Ovary (tissue), 7 donors: ENCODE measurements at regions not wholly inside any gene's neighbourhood (a gene's known extent, or its start where the extent isn't known, plus 50 kb on each side); places are given as distances from the start of the nearest gene placed in this dataset.

Experiments used
- DNase-seq, 5 donors: peaks; one replicate each; pipeline ENCODE4 v3.0.0-alpha.2; 2019 to 2020
- H3K27ac ChIP-seq, 2 donors: fragments of 200-600 bp; one replicate each; pipeline versions ENCODE4 v1.5.1 to v1.8.0; 2019 to 2022
- H3K27me3 ChIP-seq: fragments of 200-600 bp; one replicate; pipeline ENCODE4 v1.8.0; 2022
- H3K36me3 ChIP-seq: fragments of 200-600 bp; sonication (generic); one replicate; pipeline ENCODE4 v1.5.1; 2019
- H3K4me1 ChIP-seq: one replicate; pipeline ENCODE4 v1.8.1; 2013; ENCODE audit warnings: mild to moderate bottlenecking, moderate library complexity; ENCODE audit not compliant: insufficient read depth
- H3K4me3 ChIP-seq: fragments of 200-600 bp; sonication (generic); one replicate; pipeline ENCODE4 v1.5.1; 2017
- H3K9me3 ChIP-seq, 2 donors: fragments of 200-600 bp in 1 of 2; sonication (generic) in 1 of 2; one replicate each; pipeline versions ENCODE4 v1.5.1 to v1.8.1; 2013 to 2019; ENCODE audit warnings: mild to moderate bottlenecking in 1 of 2, moderate library complexity in 1 of 2
- EP300 ChIP-seq: sonication (generic); formaldehyde crosslinking; IDR thresholded peaks from one replicate; pipeline ENCODE4 v1.6.1; 2017; ENCODE audit warnings: antibody characterized with exemption
- POLR2A ChIP-seq: fragments of 450-650 bp; IDR thresholded peaks from one replicate; pipeline ENCODE4 v1.6.1; 2017; ENCODE audit warnings: antibody characterized with exemption, mild to moderate bottlenecking, moderate library complexity
- whole genome bisulfite sequencing, 3 donors: extraction: QIAGEN DNeasy Blood & Tissue Kit in 1 of 3; methylation state at CpG; one replicate each; pipeline versions ENCODE4 v1.1.5 to v1.1.7; 2013 to 2017; 5-methylcytosine and 5-hydroxymethylcytosine counted together
- intact Hi-C, 4 donors: fragments of 100-400 bp; cut with DNase I; formaldehyde crosslinking; loops; one replicate each; pipeline versions ENCODE4 v1.11.0 to v1.15.1; 2022 to 2023
- TF ChIP-seq, protein P1 (sequence below), 3 donors: fragments of 450-650 bp in 2 of 3; fragments of 200-600 bp in 1 of 3; IDR thresholded peaks; one replicate each; pipeline versions ENCODE4 v1.5.1 to v1.8.0; 2016 to 2022; ENCODE audit warnings: antibody characterized with exemption in 3 of 3, mild to moderate bottlenecking in 1 of 3
- donor health status: DM: no; HTN: no; CAD: no; lungs with moderate emphysema.
- donor health status: DM: no; HTN: no; CAD: no.
- donor health status: Bipolar disorder and iron deficiency.
- donor health status: DM: no; HTN: no; CAD: no.
- donor health status: DM: yes; HTN: yes; CAD: no.

DNA sequence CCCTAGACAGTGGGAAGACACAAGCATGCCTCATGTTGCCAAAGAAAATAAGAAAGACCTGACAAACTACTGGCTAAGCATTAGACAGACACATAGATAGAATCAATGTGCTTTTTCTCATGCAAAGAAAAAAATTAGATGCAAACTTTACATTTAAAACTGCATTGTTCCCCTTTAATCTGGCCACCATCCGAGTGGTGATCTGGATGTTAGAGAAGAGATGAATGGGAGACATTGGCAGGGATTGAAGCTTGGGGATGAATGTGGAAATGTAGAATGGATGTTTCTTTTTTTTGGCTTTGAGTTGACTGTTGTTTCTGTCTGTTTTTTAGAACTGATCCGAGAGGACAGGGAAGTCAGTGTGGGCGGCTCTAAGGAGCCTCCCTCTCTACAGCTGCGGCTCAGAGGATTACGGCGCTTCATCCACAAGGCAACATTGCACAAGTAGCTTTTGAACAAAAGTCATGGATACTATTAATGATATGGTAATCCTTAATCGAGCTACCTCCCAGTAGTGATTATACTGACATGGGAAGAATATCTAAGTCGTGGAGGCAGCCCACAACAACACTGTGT is 53.0 kb downstream of the HELT start:
- Histone ChIP-seq H3K9me3 (no peaks in the 10 kb centered on the region), H3K27ac (peak overlapping the region in 1 of 2 donors; percentile 32), H3K36me3 (no peaks in the 10 kb centered on the region), H3K4me3 (no peak overlapping the region), H3K4me1 (peaks cover 2% of the 10 kb centered on the region), H3K27me3 (no peaks in the 10 kb centered on the region)
- TF ChIP-seq, protein P1, sequence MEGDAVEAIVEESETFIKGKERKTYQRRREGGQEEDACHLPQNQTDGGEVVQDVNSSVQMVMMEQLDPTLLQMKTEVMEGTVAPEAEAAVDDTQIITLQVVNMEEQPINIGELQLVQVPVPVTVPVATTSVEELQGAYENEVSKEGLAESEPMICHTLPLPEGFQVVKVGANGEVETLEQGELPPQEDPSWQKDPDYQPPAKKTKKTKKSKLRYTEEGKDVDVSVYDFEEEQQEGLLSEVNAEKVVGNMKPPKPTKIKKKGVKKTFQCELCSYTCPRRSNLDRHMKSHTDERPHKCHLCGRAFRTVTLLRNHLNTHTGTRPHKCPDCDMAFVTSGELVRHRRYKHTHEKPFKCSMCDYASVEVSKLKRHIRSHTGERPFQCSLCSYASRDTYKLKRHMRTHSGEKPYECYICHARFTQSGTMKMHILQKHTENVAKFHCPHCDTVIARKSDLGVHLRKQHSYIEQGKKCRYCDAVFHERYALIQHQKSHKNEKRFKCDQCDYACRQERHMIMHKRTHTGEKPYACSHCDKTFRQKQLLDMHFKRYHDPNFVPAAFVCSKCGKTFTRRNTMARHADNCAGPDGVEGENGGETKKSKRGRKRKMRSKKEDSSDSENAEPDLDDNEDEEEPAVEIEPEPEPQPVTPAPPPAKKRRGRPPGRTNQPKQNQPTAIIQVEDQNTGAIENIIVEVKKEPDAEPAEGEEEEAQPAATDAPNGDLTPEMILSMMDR (IDR thresholded peaks at IDR 0.05): no peak
- TF ChIP-seq POLR2A: no peak
- TF ChIP-seq EP300: no peak
- peak in 1 of 5 donors; percentile 29 for DNase-seq
- 22 to 27% (median 23%) methylated on average over 8 of the region's 8 CpGs for WGBS, 3 donors
- intact Hi-C loops: no loop called here

DNA sequence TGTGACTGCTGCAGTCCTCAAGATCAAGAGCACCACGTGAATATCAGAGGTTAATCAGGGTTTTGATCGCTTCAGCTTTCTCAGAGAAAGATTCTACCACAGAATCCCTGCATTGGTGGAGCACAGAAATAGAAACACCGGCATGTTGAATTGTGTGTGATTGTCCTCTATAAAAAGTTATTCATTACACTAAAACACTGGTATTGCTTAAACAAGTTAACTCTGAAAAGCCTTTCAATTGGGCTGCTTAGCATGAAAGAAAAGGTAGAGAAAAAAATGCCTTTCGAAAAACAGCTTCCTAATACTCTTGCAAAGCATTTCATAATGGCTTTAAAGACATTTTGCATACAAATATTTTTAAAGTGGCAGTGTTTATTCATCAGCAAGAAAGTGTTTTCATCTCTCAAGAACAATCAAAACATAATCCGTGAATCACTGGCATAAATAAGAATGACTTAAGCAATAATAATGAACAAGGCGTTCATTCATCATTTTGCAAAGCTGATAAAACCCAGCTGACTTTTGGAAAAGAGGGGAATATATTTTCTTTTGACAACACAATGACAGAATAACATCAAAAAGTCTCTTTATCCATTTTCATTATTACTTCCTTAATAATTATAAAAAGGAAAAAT is 61.1 kb downstream of the HELT start:
- no peak overlapping the region for H3K27ac ChIP-seq
- H3K27me3 ChIP-seq: no peaks in the 10 kb centered on the region
- intact Hi-C loops: no loop called here
- no peak for DNase-seq
- TF ChIP-seq EP300: no peak
- no peak overlapping the region for H3K4me3 ChIP-seq
- WGBS, 3 donors: 43 to 61% (median 50%) methylated on average over 6 of the region's 6 CpGs
- no peaks in the 10 kb centered on the region for H3K9me3 ChIP-seq
- H3K36me3 ChIP-seq: no peaks in the 10 kb centered on the region
- H3K4me1 ChIP-seq: no peaks in the 10 kb centered on the region

DNA sequence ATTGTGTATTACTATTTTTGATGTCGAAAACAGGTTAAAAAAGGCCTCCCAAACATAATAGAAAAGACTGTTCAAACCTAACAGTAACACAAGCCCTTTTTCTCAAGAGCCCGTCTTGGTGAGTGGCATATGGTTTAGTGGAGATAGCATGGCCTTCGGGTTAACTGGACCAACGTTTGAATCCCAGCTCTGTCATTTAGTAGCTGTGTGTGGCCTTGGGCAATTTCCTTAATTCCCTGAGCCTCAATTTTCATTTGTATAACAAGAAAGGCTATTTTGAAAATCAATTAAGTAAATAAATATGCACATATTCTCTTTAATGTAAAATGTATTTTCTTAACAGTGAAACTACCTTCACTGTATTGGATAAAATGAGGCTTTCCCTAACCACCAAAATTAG is 62.3 kb downstream of the HELT start:
- Histone ChIP-seq H3K9me3 (no peaks in the 10 kb centered on the region), H3K4me3 (no peak overlapping the region), H3K27ac (no peak overlapping the region), H3K36me3 (no peaks in the 10 kb centered on the region), H3K27me3 (no peaks in the 10 kb centered on the region), H3K4me1 (no peaks in the 10 kb centered on the region)
- intact Hi-C loops: no loop called here
- WGBS, 3 donors: 63 to 71% (median 70%) methylated on average over 4 of the region's 4 CpGs
- no peak for DNase-seq
- TF ChIP-seq EP300 (no peak), POLR2A (no peak)
- TF ChIP-seq, protein P1 (IDR thresholded peaks at IDR 0.05): no peak

DNA sequence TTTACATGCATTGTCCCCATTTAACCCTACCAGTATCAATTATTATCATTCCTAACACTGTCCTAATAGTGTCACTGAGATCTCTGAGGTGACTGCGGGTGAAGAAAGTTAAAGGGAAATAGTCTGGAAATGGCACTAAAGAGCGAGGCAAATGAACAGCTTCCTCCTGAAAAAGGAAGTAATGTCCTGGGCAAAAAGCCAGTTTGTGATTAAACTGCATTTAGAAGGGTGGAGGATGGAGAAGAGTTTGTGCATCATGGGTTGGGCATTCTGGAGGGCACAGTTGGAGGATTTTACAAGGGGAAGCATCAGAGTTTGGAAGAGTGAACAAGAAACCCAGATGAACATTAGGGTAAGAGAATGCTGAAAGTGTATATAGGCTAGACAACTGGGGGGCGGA is 60.5 kb upstream of the SLC25A4 start:
- Histone ChIP-seq H3K36me3 (no peaks in the 10 kb centered on the region), H3K27ac (no peak overlapping the region), H3K27me3 (no peaks in the 10 kb centered on the region), H3K9me3 (no peaks in the 10 kb centered on the region), H3K4me1 (peaks cover 1% of the 10 kb centered on the region), H3K4me3 (no peak overlapping the region)
- intact Hi-C loops: no loop called here
- WGBS, 3 donors: 78 to 85% (median 81%) methylated on average over 3 of the region's 3 CpGs
- TF ChIP-seq POLR2A: no peak
- TF ChIP-seq EP300: no peak
- TF ChIP-seq, protein P1 (IDR thresholded peaks at IDR 0.05): no peak
- no peak for DNase-seq

DNA sequence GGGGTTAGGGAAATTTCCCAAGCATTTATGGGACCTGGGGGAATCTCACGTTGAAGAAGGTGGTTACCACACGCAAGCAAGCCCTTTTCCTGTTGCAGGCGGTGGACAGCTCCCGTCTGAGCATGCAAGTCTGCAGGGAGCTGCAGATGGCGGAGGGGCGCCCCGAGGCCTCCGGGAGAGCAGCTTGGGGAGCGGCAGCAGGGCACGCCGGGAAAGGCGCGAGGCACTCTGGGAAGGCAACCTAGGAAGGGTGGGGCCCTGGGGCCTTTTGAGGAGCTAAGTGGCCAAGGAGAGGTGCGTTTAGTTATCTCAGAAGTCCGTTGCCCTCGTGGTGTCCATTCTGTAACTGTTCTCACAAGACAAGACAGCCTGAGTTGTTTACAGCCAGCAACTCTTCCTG is 57.0 kb upstream of the SLC25A4 start:
- intact Hi-C loops: no loop called here

More for the DNA sequence above, 57.0 kb upstream of the SLC25A4 start:
- no peaks in the 10 kb centered on the region for H3K27me3 ChIP-seq
- no peak for TF ChIP-seq EP300
- no peak for TF ChIP-seq POLR2A
- TF ChIP-seq, protein P1 (IDR thresholded peaks at IDR 0.05): no peak
- no peaks in the 10 kb centered on the region for H3K9me3 ChIP-seq
- H3K27ac ChIP-seq: no peak overlapping the region
- 29 to 49% (median 48%) methylated on average over 16 of the region's 16 CpGs for WGBS, 3 donors
- no peak for DNase-seq
- H3K4me3 ChIP-seq: no peak overlapping the region
- no peaks in the 10 kb centered on the region for H3K36me3 ChIP-seq
- H3K4me1 ChIP-seq: peaks cover 1% of the 10 kb centered on the region
